SK-MEL-5 (cell line): ENCODE measurements at regions not wholly inside any gene's neighbourhood (a gene's known extent, or its start where the extent isn't known, plus 50 kb on each side); places are given as distances from the start of the nearest gene placed in this dataset.

Experiments
- DNase-seq: peaks from one replicate; pipeline ENCODE4 v3.0.0-alpha.2; 2016; ENCODE audit warnings: low read depth, low spot score
- in situ Hi-C: cut with HindIII; loops from 2 replicates; pipeline ENCODE4 v1.10.0; 2016; ENCODE audit warnings: low sequenced_read_pairs, high pct_unique_total_duplicates, low pct_unique_long_range_greater_than_20kb

GRCh38 chr21:19830446-19830845, 1167.8 kb upstream of the NCAM2 start:
- in situ Hi-C loops, result no loop called here
- DNase-seq, result no peak

- DNase-seq, result no peak
These were observed 1165.7 kb upstream of the NCAM2 start for GRCh38 chr21:19832551-19832950.

GRCh38 chr21:19833082-19833481, 1165.1 kb upstream of the NCAM2 start:
- no peak for DNase-seq
- in situ Hi-C loops, result no loop called here

More at GRCh38 chr21:19832551-19832950, 1165.7 kb upstream of the NCAM2 start:
- in situ Hi-C loops, result no loop called here

- DNase-seq, result no peak
- in situ Hi-C loops, result no loop called here
These were observed 1155.6 kb upstream of the NCAM2 start for GRCh38 chr21:19842601-19843000.

GRCh38 chr21:19844334-19844733, 1153.9 kb upstream of the NCAM2 start:
- DNase-seq, result no peak
- in situ Hi-C loops, result no loop called here

GRCh38 chr21:19850157-19850556, 1148.1 kb upstream of the NCAM2 start:
- no peak for DNase-seq
- in situ Hi-C loops, result no loop called here

- in situ Hi-C loops, result no loop called here
- no peak for DNase-seq
These were observed 1145.1 kb upstream of the NCAM2 start for GRCh38 chr21:19853061-19853460.

GRCh38 chr21:19853709-19854575, 1144.3 kb upstream of the NCAM2 start:
- DNase-seq, result no peak
- in situ Hi-C loops, result no loop called here

- in situ Hi-C loops, result no loop called here
- no peak for DNase-seq
These were observed 1142.7 kb upstream of the NCAM2 start for GRCh38 chr21:19855522-19855921.

GRCh38 chr21:19864476-19864875, 1133.7 kb upstream of the NCAM2 start:
- DNase-seq, result no peak
- in situ Hi-C loops, result no loop called here

- in situ Hi-C loops, result no loop called here
- no peak for DNase-seq
These were observed 1127.5 kb upstream of the NCAM2 start for GRCh38 chr21:19870682-19871081.

- in situ Hi-C loops, result no loop called here
- DNase-seq, result no peak
These were observed 1123.7 kb upstream of the NCAM2 start for GRCh38 chr21:19874521-19874920.

GRCh38 chr21:19878133-19878532, 1120.1 kb upstream of the NCAM2 start:
- no peak for DNase-seq
- in situ Hi-C loops, result no loop called here

- DNase-seq, result no peak
- in situ Hi-C loops, result no loop called here
These were observed 1098.6 kb upstream of the NCAM2 start for GRCh38 chr21:19899645-19900044.

GRCh38 chr21:19900149-19900548, 1098.1 kb upstream of the NCAM2 start:
- in situ Hi-C loops, result no loop called here
- DNase-seq, result no peak

- DNase-seq, result no peak
- in situ Hi-C loops, result no loop called here
These were observed 1089.8 kb upstream of the NCAM2 start for GRCh38 chr21:19908390-19908789.

GRCh38 chr21:19914028-19914427, 1084.2 kb upstream of the NCAM2 start:
- in situ Hi-C loops, result no loop called here
- DNase-seq, result no peak

- DNase-seq, result no peak
- in situ Hi-C loops, result no loop called here
These were observed 1077.0 kb upstream of the NCAM2 start for GRCh38 chr21:19921211-19921610.

- in situ Hi-C loops, result no loop called here
- no peak for DNase-seq
These were observed 1076.1 kb upstream of the NCAM2 start for GRCh38 chr21:19922122-19922521.
